ENCODE measurements at regions not wholly inside any gene's neighbourhood (a gene's known extent, or its start where the extent isn't known, plus 50 kb on each side); places are given as distances from the start of the nearest gene placed in this dataset.

DNA sequence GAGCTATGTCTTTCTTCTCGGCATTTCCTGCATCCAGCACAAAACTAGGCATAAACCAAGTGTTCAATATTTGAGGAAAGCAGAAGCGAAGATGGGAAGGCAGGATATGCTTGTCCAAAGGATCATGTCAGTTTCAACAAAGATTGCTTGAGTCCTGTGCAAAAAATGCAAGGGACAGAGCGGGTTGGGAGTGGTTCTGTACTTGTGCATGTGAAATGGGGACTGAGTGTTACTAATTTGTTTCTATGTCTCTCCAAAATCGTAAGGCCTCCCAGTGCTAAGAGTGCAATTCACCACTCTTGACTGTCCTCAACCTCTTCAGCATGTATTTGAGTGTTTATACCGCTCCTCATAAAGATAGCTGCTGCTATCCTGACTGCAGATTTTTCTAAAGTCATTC lies 166.2 kb downstream of the DLEU7 start:
- TF ChIP-seq, protein P1, sequence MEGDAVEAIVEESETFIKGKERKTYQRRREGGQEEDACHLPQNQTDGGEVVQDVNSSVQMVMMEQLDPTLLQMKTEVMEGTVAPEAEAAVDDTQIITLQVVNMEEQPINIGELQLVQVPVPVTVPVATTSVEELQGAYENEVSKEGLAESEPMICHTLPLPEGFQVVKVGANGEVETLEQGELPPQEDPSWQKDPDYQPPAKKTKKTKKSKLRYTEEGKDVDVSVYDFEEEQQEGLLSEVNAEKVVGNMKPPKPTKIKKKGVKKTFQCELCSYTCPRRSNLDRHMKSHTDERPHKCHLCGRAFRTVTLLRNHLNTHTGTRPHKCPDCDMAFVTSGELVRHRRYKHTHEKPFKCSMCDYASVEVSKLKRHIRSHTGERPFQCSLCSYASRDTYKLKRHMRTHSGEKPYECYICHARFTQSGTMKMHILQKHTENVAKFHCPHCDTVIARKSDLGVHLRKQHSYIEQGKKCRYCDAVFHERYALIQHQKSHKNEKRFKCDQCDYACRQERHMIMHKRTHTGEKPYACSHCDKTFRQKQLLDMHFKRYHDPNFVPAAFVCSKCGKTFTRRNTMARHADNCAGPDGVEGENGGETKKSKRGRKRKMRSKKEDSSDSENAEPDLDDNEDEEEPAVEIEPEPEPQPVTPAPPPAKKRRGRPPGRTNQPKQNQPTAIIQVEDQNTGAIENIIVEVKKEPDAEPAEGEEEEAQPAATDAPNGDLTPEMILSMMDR (conservative IDR thresholded peaks at IDR 0.05; ENCODE audit: low read depth, low read length), result no peak
- no peak for TF ChIP-seq POLR2A (IDR thresholded peaks at IDR 0.05; ENCODE audit: low read depth, low read length)
- TF ChIP-seq RCOR1 (IDR thresholded peaks at IDR 0.05; ENCODE audit: insufficient replicate concordance, low read length), result no peak
- TF ChIP-seq, protein P2, sequence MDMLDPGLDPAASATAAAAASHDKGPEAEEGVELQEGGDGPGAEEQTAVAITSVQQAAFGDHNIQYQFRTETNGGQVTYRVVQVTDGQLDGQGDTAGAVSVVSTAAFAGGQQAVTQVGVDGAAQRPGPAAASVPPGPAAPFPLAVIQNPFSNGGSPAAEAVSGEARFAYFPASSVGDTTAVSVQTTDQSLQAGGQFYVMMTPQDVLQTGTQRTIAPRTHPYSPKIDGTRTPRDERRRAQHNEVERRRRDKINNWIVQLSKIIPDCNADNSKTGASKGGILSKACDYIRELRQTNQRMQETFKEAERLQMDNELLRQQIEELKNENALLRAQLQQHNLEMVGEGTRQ (IDR thresholded peaks at IDR 0.05; ENCODE audit: low read depth, low read length), result no peak
- TF ChIP-seq MAFK (IDR thresholded peaks at IDR 0.05; ENCODE audit: low read depth, low read length), result no peak
- no peak for TF ChIP-seq MXI1 (IDR thresholded peaks at IDR 0.05; ENCODE audit: borderline replicate concordance, low read depth, low read length)
- no peak for TF ChIP-seq BHLHE40 (IDR thresholded peaks at IDR 0.05; ENCODE audit: low read depth, low read length)
